PFSK-1 (cell line): ENCODE measurements at regions not wholly inside any gene's neighbourhood (a gene's known extent, or its start where the extent isn't known, plus 50 kb on each side); places are given as distances from the start of the nearest gene placed in this dataset.

Source experiments
- FOXP2 ChIP-seq: optimal IDR thresholded peaks from 2 replicates; pipeline ENCODE3; 2011; ENCODE audit warnings: borderline replicate concordance, control low read depth, inconsistent platforms; ENCODE audit not compliant: insufficient read depth; ENCODE audit errors: extremely low read length, extremely low read depth
- POLR2AphosphoS5 ChIP-seq: IDR thresholded peaks from 2 replicates; pipeline ENCODE4 v1.6.1; 2012; ENCODE audit warnings: low read depth, mild to moderate bottlenecking, control low read depth, low read length, moderate library complexity
- REST ChIP-seq, 2 experiments: IDR thresholded peaks; 2 replicates each; pipeline versions ENCODE4 v1.6.1 to v1.8.0; 2011 to 2012; ENCODE audit warnings: low read depth in 2 of 2, low read length in 2 of 2, control low read depth in 1 of 2, inconsistent platforms in 1 of 2, mild to moderate bottlenecking in 1 of 2, moderate library complexity in 1 of 2; ENCODE audit not compliant: insufficient read depth in 1 of 2
- SIN3A ChIP-seq: IDR thresholded peaks from 2 replicates; pipeline ENCODE4 v1.6.1; 2012; ENCODE audit warnings: mild to moderate bottlenecking, low read length, moderate library complexity, borderline replicate concordance; ENCODE audit not compliant: insufficient read depth
- TAF1 ChIP-seq: IDR thresholded peaks from 2 replicates; pipeline ENCODE4 v1.6.1; 2012; ENCODE audit warnings: low read length, control low read depth, borderline replicate concordance; ENCODE audit not compliant: insufficient read depth

GRCh38 chr9:120312031-120312430 is 267.9 kb downstream of the CDK5RAP2 start:
- no peak for TF ChIP-seq POLR2AphosphoS5
- no peak for TF ChIP-seq SIN3A
- no peak for TF ChIP-seq REST (IDR thresholded peaks at IDR 0.05; ENCODE audit: insufficient read depth in 1 of 2, low read depth in 2 of 2, low read length in 2 of 2)
- TF ChIP-seq FOXP2: no peak
- TF ChIP-seq TAF1: no peak

GRCh38 chr9:120310035-120310434 is 269.9 kb downstream of the CDK5RAP2 start:
- TF ChIP-seq REST (IDR thresholded peaks at IDR 0.05; ENCODE audit: insufficient read depth in 1 of 2, low read depth in 2 of 2, low read length in 2 of 2) (no peak), FOXP2 (no peak), SIN3A (no peak), POLR2AphosphoS5 (no peak)

GRCh38 chr9:120308495-120308894 is 271.5 kb downstream of the CDK5RAP2 start:
- TF ChIP-seq TAF1 (no peak), SIN3A (no peak), POLR2AphosphoS5 (no peak), REST (IDR thresholded peaks at IDR 0.05; ENCODE audit: insufficient read depth in 1 of 2, low read depth in 2 of 2, low read length in 2 of 2) (no peak), FOXP2 (no peak)

- TF ChIP-seq SIN3A (no peak), TAF1 (no peak), REST (IDR thresholded peaks at IDR 0.05; ENCODE audit: insufficient read depth in 1 of 2, low read depth in 2 of 2, low read length in 2 of 2) (no peak), POLR2AphosphoS5 (no peak), FOXP2 (no peak)
Measured at GRCh38 chr9:120307599-120307998, 272.4 kb downstream of the CDK5RAP2 start.

- TF ChIP-seq REST (IDR thresholded peaks at IDR 0.05; ENCODE audit: insufficient read depth in 1 of 2, low read depth in 2 of 2, low read length in 2 of 2) (no peak), TAF1 (no peak), POLR2AphosphoS5 (no peak), SIN3A (no peak), FOXP2 (no peak)
Measured at GRCh38 chr9:120306561-120306960, 273.4 kb downstream of the CDK5RAP2 start.
